ENCODE measurements at regions not wholly inside any gene's neighbourhood (a gene's known extent, or its start where the extent isn't known, plus 50 kb on each side); places are given as distances from the start of the nearest gene placed in this dataset.

- H3K79me2 ChIP-seq (ENCODE audit: insufficient read depth, low read length) = no peaks in the 10 kb centered on the region
- no peaks in the 10 kb centered on the region for H3K9me3 ChIP-seq (replicated peaks in 1 of 2; ENCODE audit: control insufficient read depth in 1 of 2, insufficient read depth in 1 of 2, low read length in 2 of 2)
- peaks cover 2 to 4% (median 2%) of the 10 kb centered on the region in 3 donors for H3K27me3 Mint-ChIP-seq (ENCODE audit: low read depth in 3 of 3)
- intact Hi-C loops (cut with micrococcal nuclease) = no loop called here
- no peak overlapping the region for H2AFZ ChIP-seq (ENCODE audit: insufficient read depth, low read depth, low read length, poor library complexity, severe bottlenecking)
- no peak overlapping the region for H3K9ac ChIP-seq (ENCODE audit: insufficient read depth, low read length, poor library complexity, severe bottlenecking)
- 95% methylated on average over 25 of the region's 27 CpGs for WGBS (ENCODE audit: insufficient coverage)
- DNase-seq = no peak
- no peaks in the 10 kb centered on the region for H3K36me3 Mint-ChIP-seq
- H3K9me3 Mint-ChIP-seq = peaks cover 0 to 4% (median 3%) of the 10 kb centered on the region in 7 donors
- H3K27ac Mint-ChIP-seq = peak overlapping the region in 2 of 7 donors; percentile 40 to 41
- no peak overlapping the region for H3K4me3 Mint-ChIP-seq
- H3K27me3 ChIP-seq (ENCODE audit: control insufficient read depth in 2 of 2, insufficient read depth in 2 of 2, low read length in 2 of 2) = no peaks in the 10 kb centered on the region
- no peak overlapping the region for H3K27ac ChIP-seq (ENCODE audit: low read depth in 1 of 2, low read length in 2 of 2)
- H3K4me1 Mint-ChIP-seq = peaks cover 9% of the 10 kb centered on the region
- no peaks in the 10 kb centered on the region for H3K36me3 ChIP-seq (replicated peaks in 1 of 2; ENCODE audit: control insufficient read depth in 1 of 2, insufficient read depth in 2 of 2, low read length in 2 of 2)
- no peak overlapping the region for H3K4me2 ChIP-seq (replicated peaks; ENCODE audit: extremely low read depth, low read length, poor library complexity, severe bottlenecking)
- H3K4me1 ChIP-seq (ENCODE audit: control insufficient read depth in 1 of 2, insufficient read depth in 2 of 2, low read length in 2 of 2) = no peaks in the 10 kb centered on the region
- no peak overlapping the region for H3K4me3 ChIP-seq (replicated peaks in 1 of 3; ENCODE audit: low read depth in 2 of 3, low read length in 3 of 3)
- no peaks in the 10 kb centered on the region for H4K20me1 ChIP-seq (ENCODE audit: insufficient read depth, low read length)
- no peak for TF ChIP-seq CTCF (IDR thresholded peaks at IDR 0.05)
Observed at GRCh38 chr13:40381935-40382764, 284.3 kb downstream of the FOXO1 start.

- H2AFZ ChIP-seq (ENCODE audit: insufficient read depth, low read depth, low read length, poor library complexity, severe bottlenecking) = no peak overlapping the region
- peaks cover 9% of the 10 kb centered on the region for H3K4me1 Mint-ChIP-seq
- no peaks in the 10 kb centered on the region for H3K27me3 ChIP-seq (ENCODE audit: control insufficient read depth in 2 of 2, insufficient read depth in 2 of 2, low read length in 2 of 2)
Observed at GRCh38 chr13:40383132-40383531, 283.3 kb downstream of the FOXO1 start.

More at GRCh38 chr13:40383132-40383531, 283.3 kb downstream of the FOXO1 start:
- Histone ChIP-seq H3K4me2 (replicated peaks; ENCODE audit: extremely low read depth, low read length, poor library complexity, severe bottlenecking) (no peak overlapping the region), H3K79me2 (ENCODE audit: insufficient read depth, low read length) (no peaks in the 10 kb centered on the region), H3K9ac (ENCODE audit: insufficient read depth, low read length, poor library complexity, severe bottlenecking) (no peak overlapping the region), H3K4me3 (replicated peaks in 1 of 3; ENCODE audit: low read depth in 2 of 3, low read length in 3 of 3) (no peak overlapping the region), H3K9me3 (replicated peaks in 1 of 2; ENCODE audit: control insufficient read depth in 1 of 2, insufficient read depth in 1 of 2, low read length in 2 of 2) (no peaks in the 10 kb centered on the region), H4K20me1 (ENCODE audit: insufficient read depth, low read length) (no peaks in the 10 kb centered on the region), H3K4me1 (ENCODE audit: control insufficient read depth in 1 of 2, insufficient read depth in 2 of 2, low read length in 2 of 2) (no peaks in the 10 kb centered on the region), H3K36me3 (replicated peaks in 1 of 2; ENCODE audit: control insufficient read depth in 1 of 2, insufficient read depth in 2 of 2, low read length in 2 of 2) (no peaks in the 10 kb centered on the region), H3K27ac (ENCODE audit: low read depth in 1 of 2, low read length in 2 of 2) (no peak overlapping the region)
- intact Hi-C loops (cut with micrococcal nuclease) = no loop called here
- TF ChIP-seq CTCF (IDR thresholded peaks at IDR 0.05) = no peak
- H3K27ac Mint-ChIP-seq = no peak overlapping the region
- H3K9me3 Mint-ChIP-seq = peaks cover 0 to 8% (median 3%) of the 10 kb centered on the region in 7 donors
- 91% methylated on average over 4 of the region's 7 CpGs for WGBS (ENCODE audit: insufficient coverage)
- peaks cover under 1 to 4% (median 2%) of the 10 kb centered on the region in 3 donors for H3K27me3 Mint-ChIP-seq (ENCODE audit: low read depth in 3 of 3)
- no peak overlapping the region for H3K4me3 Mint-ChIP-seq
- H3K36me3 Mint-ChIP-seq = peaks cover 0 to 2% of the 10 kb centered on the region in 2 donors
- DNase-seq = no peak
